GM23248 (cell line): ENCODE measurements at regions not wholly inside any gene's neighbourhood (a gene's known extent, or its start where the extent isn't known, plus 50 kb on each side); places are given as distances from the start of the nearest gene placed in this dataset.

Source experiments
- EZH2 ChIP-seq: fragments of 200-600 bp; sonication (generic); IDR thresholded peaks from 2 replicates; pipeline ENCODE4 v1.6.1; 2018; ENCODE audit warnings: antibody characterized with exemption, mild to moderate bottlenecking; ENCODE audit not compliant: insufficient read depth, poor library complexity, severe bottlenecking
- EZH2phosphoT487 ChIP-seq: fragments of 200-600 bp; sonication (generic); IDR thresholded peaks from 2 replicates; pipeline ENCODE4 v1.6.1; 2018; ENCODE audit warnings: antibody characterized with exemption, moderate library complexity, mild to moderate bottlenecking, low read depth; ENCODE audit not compliant: insufficient read depth

- TF ChIP-seq EZH2phosphoT487 (no peak), EZH2 (no peak)
These were observed 364.5 kb downstream of the ADGRD1 start for GRCh38 chr12:131318045-131318685.
